ENCODE measurements at regions not wholly inside any gene's neighbourhood (a gene's known extent, or its start where the extent isn't known, plus 50 kb on each side); places are given as distances from the start of the nearest gene placed in this dataset.
A peak's percentile ranks its signal among the peaks of the same experiment; 100 is the strongest.

- Histone ChIP-seq H3K27me3 (replicated peaks; ENCODE audit: insufficient read depth) (no peaks in the 10 kb centered on the region), H3K9me3 (no peaks in the 10 kb centered on the region), H3K4me3 (no peak overlapping the region), H3K36me3 (no peaks in the 10 kb centered on the region), H3K4me1 (ENCODE audit: control insufficient read depth in 1 of 2, low read depth in 2 of 2) (no peaks in the 10 kb centered on the region), H3K27ac (no peak overlapping the region)
- ATAC-seq (ENCODE audit: insufficient number of reproducible peaks, low FRiP score, low read depth) (no peak), DNase-seq (ENCODE audit: low spot score) (no peak)
- no peak for TF ChIP-seq CTCF (IDR thresholded peaks at IDR 0.05)
Observed at GRCh38 chr12:98446682-98447081, 68.7 kb upstream of the TMPO start.

GRCh38 chr12:98449584-98449983 is 65.8 kb upstream of the TMPO start:
- DNase-seq (ENCODE audit: low spot score) (no peak), ATAC-seq (ENCODE audit: insufficient number of reproducible peaks, low FRiP score, low read depth) (no peak)
- no peak for TF ChIP-seq CTCF (IDR thresholded peaks at IDR 0.05)
- no peak overlapping the region for H3K27ac ChIP-seq
- H3K36me3 ChIP-seq, result no peaks in the 10 kb centered on the region
- H3K27me3 ChIP-seq (replicated peaks; ENCODE audit: insufficient read depth), result no peaks in the 10 kb centered on the region
- no peak overlapping the region for H3K4me3 ChIP-seq
- no peaks in the 10 kb centered on the region for H3K9me3 ChIP-seq
- no peaks in the 10 kb centered on the region for H3K4me1 ChIP-seq (ENCODE audit: control insufficient read depth in 1 of 2, low read depth in 2 of 2)

GRCh38 chr12:98453070-98453469 is 62.3 kb upstream of the TMPO start:
- Histone ChIP-seq H3K4me1 (ENCODE audit: control insufficient read depth in 1 of 2, low read depth in 2 of 2) (no peaks in the 10 kb centered on the region), H3K9me3 (no peaks in the 10 kb centered on the region), H3K27me3 (replicated peaks; ENCODE audit: insufficient read depth) (no peaks in the 10 kb centered on the region), H3K27ac (no peak overlapping the region), H3K36me3 (no peaks in the 10 kb centered on the region), H3K4me3 (no peak overlapping the region)
- TF ChIP-seq CTCF (IDR thresholded peaks at IDR 0.05), result no peak
- DNase-seq (ENCODE audit: low spot score) (no peak), ATAC-seq (ENCODE audit: insufficient number of reproducible peaks, low FRiP score, low read depth) (no peak)

- Histone ChIP-seq H3K4me1 (ENCODE audit: control insufficient read depth in 1 of 2, low read depth in 2 of 2) (no peaks in the 10 kb centered on the region), H3K9me3 (no peaks in the 10 kb centered on the region), H3K27me3 (replicated peaks; ENCODE audit: insufficient read depth) (no peaks in the 10 kb centered on the region), H3K4me3 (no peak overlapping the region), H3K27ac (no peak overlapping the region), H3K36me3 (no peaks in the 10 kb centered on the region)
- TF ChIP-seq CTCF (IDR thresholded peaks at IDR 0.05), result no peak
- DNase-seq (ENCODE audit: low spot score) (no peak), ATAC-seq (ENCODE audit: insufficient number of reproducible peaks, low FRiP score, low read depth) (no peak)
Observed at GRCh38 chr12:98453492-98453891, 61.9 kb upstream of the TMPO start.

GRCh38 chr12:98456041-98456440 is 59.3 kb upstream of the TMPO start:
- no peak for TF ChIP-seq CTCF (IDR thresholded peaks at IDR 0.05)
- no peak overlapping the region for H3K27ac ChIP-seq
- no peaks in the 10 kb centered on the region for H3K4me1 ChIP-seq (ENCODE audit: control insufficient read depth in 1 of 2, low read depth in 2 of 2)
- no peaks in the 10 kb centered on the region for H3K27me3 ChIP-seq (replicated peaks; ENCODE audit: insufficient read depth)
- DNase-seq (ENCODE audit: low spot score), result no peak
- peak overlapping the region; percentile 78 for H3K4me3 ChIP-seq
- no peak for ATAC-seq (ENCODE audit: insufficient number of reproducible peaks, low FRiP score, low read depth)
- no peaks in the 10 kb centered on the region for H3K36me3 ChIP-seq
- no peaks in the 10 kb centered on the region for H3K9me3 ChIP-seq
